ENCODE measurements at regions not wholly inside any gene's neighbourhood (a gene's known extent, or its start where the extent isn't known, plus 50 kb on each side); places are given as distances from the start of the nearest gene placed in this dataset.
"Not testable (repeated sequence)": the region's sequence is repeated elsewhere in the genome, so short reads cannot be mapped to it uniquely, and the experiment has no call there.

GRCh38 chr9:120307599-120307998, 272.4 kb downstream of the CDK5RAP2 start:
- H4K20me1 ChIP-seq (ENCODE audit: control insufficient read depth, insufficient read depth, low read depth, low read length) = no peaks in the 10 kb centered on the region
- no peak overlapping the region for H3K4me2 ChIP-seq (ENCODE audit: low read length)
- no peaks in the 10 kb centered on the region for H3K36me3 ChIP-seq (ENCODE audit: control insufficient read depth, low read length)
- H3K9me3 ChIP-seq (ENCODE audit: control insufficient read depth, insufficient read depth, low read length) = no peaks in the 10 kb centered on the region
- H3K27ac ChIP-seq (ENCODE audit: low read depth, low read length) = no peak overlapping the region
- H3F3A ChIP-seq (ENCODE audit: control insufficient read depth, insufficient read depth) = no peaks in the 10 kb centered on the region
- no peaks in the 10 kb centered on the region for H3K4me1 ChIP-seq (ENCODE audit: control insufficient read depth, low read length)
- H3K27me3 ChIP-seq (ENCODE audit: control insufficient read depth, low read length) = no peaks in the 10 kb centered on the region
- TF ChIP-seq EZH2phosphoT487 (IDR thresholded peaks at IDR 0.05; ENCODE audit: borderline replicate concordance, low read length) = no peak
- TF ChIP-seq, protein P1, sequence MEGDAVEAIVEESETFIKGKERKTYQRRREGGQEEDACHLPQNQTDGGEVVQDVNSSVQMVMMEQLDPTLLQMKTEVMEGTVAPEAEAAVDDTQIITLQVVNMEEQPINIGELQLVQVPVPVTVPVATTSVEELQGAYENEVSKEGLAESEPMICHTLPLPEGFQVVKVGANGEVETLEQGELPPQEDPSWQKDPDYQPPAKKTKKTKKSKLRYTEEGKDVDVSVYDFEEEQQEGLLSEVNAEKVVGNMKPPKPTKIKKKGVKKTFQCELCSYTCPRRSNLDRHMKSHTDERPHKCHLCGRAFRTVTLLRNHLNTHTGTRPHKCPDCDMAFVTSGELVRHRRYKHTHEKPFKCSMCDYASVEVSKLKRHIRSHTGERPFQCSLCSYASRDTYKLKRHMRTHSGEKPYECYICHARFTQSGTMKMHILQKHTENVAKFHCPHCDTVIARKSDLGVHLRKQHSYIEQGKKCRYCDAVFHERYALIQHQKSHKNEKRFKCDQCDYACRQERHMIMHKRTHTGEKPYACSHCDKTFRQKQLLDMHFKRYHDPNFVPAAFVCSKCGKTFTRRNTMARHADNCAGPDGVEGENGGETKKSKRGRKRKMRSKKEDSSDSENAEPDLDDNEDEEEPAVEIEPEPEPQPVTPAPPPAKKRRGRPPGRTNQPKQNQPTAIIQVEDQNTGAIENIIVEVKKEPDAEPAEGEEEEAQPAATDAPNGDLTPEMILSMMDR (IDR thresholded peaks at IDR 0.05; ENCODE audit: low read depth, low read length, poor library complexity, severe bottlenecking) = no peak
- no peaks in the 10 kb centered on the region for H3K79me2 ChIP-seq (ENCODE audit: control insufficient read depth, low read length)
- no peak overlapping the region for H3K4me3 ChIP-seq (ENCODE audit: low read length)
- H3K9me2 ChIP-seq (replicated peaks; ENCODE audit: control insufficient read depth, low read length) = no peaks in the 10 kb centered on the region

- Histone ChIP-seq H4K20me1 (ENCODE audit: control insufficient read depth, insufficient read depth, low read depth, low read length) (no peaks in the 10 kb centered on the region), H3K27me3 (ENCODE audit: control insufficient read depth, low read length) (no peaks in the 10 kb centered on the region), H3K9me2 (replicated peaks; ENCODE audit: control insufficient read depth, low read length) (no peaks in the 10 kb centered on the region), H3K79me2 (ENCODE audit: control insufficient read depth, low read length) (no peaks in the 10 kb centered on the region), H3K9me3 (ENCODE audit: control insufficient read depth, insufficient read depth, low read length) (no peaks in the 10 kb centered on the region), H3F3A (ENCODE audit: control insufficient read depth, insufficient read depth) (no peaks in the 10 kb centered on the region), H3K27ac (ENCODE audit: low read depth, low read length) (no peak overlapping the region), H3K4me2 (ENCODE audit: low read length) (no peak overlapping the region), H3K4me1 (ENCODE audit: control insufficient read depth, low read length) (no peaks in the 10 kb centered on the region), H3K36me3 (ENCODE audit: control insufficient read depth, low read length) (no peaks in the 10 kb centered on the region), H3K4me3 (ENCODE audit: low read length) (no peak overlapping the region)
- no peak for TF ChIP-seq EZH2phosphoT487 (IDR thresholded peaks at IDR 0.05; ENCODE audit: borderline replicate concordance, low read length)
- TF ChIP-seq, protein P1 (IDR thresholded peaks at IDR 0.05; ENCODE audit: low read depth, low read length, poor library complexity, severe bottlenecking) = no peak
Observed at GRCh38 chr9:120306561-120306960, 273.4 kb downstream of the CDK5RAP2 start.

GRCh38 chr9:120306088-120306487, 273.9 kb downstream of the CDK5RAP2 start:
- H3K4me1 ChIP-seq (ENCODE audit: control insufficient read depth, low read length) = no peaks in the 10 kb centered on the region
- TF ChIP-seq EZH2phosphoT487 (IDR thresholded peaks at IDR 0.05; ENCODE audit: borderline replicate concordance, low read length) = no peak
- TF ChIP-seq, protein P1 (IDR thresholded peaks at IDR 0.05; ENCODE audit: low read depth, low read length, poor library complexity, severe bottlenecking) = no peak

DNA sequence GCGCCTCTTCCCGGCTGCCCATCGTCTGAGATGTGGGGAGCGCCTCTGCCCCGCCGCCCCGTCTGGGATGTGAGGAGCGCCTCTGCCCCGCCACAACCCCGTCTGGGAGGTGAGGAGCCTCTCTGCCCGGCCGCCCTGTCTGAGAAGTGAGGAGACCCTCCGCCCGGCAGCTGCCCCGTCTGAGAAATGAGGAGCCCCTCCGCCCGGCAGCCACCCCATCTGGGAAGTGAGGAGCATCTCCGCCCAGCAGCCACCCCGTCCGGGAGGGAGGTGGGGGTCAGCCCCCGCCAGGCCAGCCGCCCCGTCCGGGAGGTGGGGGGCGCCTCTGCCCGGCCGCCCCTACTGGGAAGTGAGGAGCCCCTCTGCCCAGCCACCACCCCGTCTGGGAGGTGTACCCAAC, 275.1 kb downstream of the CDK5RAP2 start:
- not testable (repeated sequence) for H3K27ac ChIP-seq (ENCODE audit: low read depth, low read length); H3K4me3 ChIP-seq (ENCODE audit: low read length); H3K9me3 ChIP-seq (ENCODE audit: control insufficient read depth, insufficient read depth, low read length); H3F3A ChIP-seq (ENCODE audit: control insufficient read depth, insufficient read depth); H3K4me1 ChIP-seq (ENCODE audit: control insufficient read depth, low read length); H3K4me2 ChIP-seq (ENCODE audit: low read length); H3K79me2 ChIP-seq (ENCODE audit: control insufficient read depth, low read length); H4K20me1 ChIP-seq (ENCODE audit: control insufficient read depth, insufficient read depth, low read depth, low read length); H3K36me3 ChIP-seq (ENCODE audit: control insufficient read depth, low read length); H3K9me2 ChIP-seq (replicated peaks; ENCODE audit: control insufficient read depth, low read length); H3K27me3 ChIP-seq (ENCODE audit: control insufficient read depth, low read length)

More at GRCh38 chr9:120306088-120306487, 273.9 kb downstream of the CDK5RAP2 start:
- Histone ChIP-seq H3K9me2 (replicated peaks; ENCODE audit: control insufficient read depth, low read length) (no peaks in the 10 kb centered on the region), H4K20me1 (ENCODE audit: control insufficient read depth, insufficient read depth, low read depth, low read length) (no peaks in the 10 kb centered on the region), H3K36me3 (ENCODE audit: control insufficient read depth, low read length) (no peaks in the 10 kb centered on the region), H3K27ac (ENCODE audit: low read depth, low read length) (no peak overlapping the region), H3K4me3 (ENCODE audit: low read length) (no peak overlapping the region), H3K4me2 (ENCODE audit: low read length) (no peak overlapping the region), H3K9me3 (ENCODE audit: control insufficient read depth, insufficient read depth, low read length) (no peaks in the 10 kb centered on the region), H3K79me2 (ENCODE audit: control insufficient read depth, low read length) (no peaks in the 10 kb centered on the region), H3K27me3 (ENCODE audit: control insufficient read depth, low read length) (no peaks in the 10 kb centered on the region), H3F3A (ENCODE audit: control insufficient read depth, insufficient read depth) (no peaks in the 10 kb centered on the region)

Measured in DOHH2 (cell line).